HCT116 (cell line): ENCODE measurements at regions not wholly inside any gene's neighbourhood (a gene's known extent, or its start where the extent isn't known, plus 50 kb on each side); places are given as distances from the start of the nearest gene placed in this dataset.

Source experiments
- CEBPB ChIP-seq: IDR thresholded peaks from 2 replicates; pipeline ENCODE4 v1.6.1; 2012; ENCODE audit warnings: low read depth
- CTCF ChIP-seq, 3 experiments: fragments of 200-600 bp in 1 of 3; sonication (generic) in 1 of 3; IDR thresholded peaks in 2 of 3; conservative IDR thresholded peaks in 1 of 3; 2 replicates each; pipeline ENCODE4 v1.5.1; 2012 to 2017; ENCODE audit warnings: low read depth in 2 of 3, low read length in 2 of 3, antibody characterized with exemption in 1 of 3, borderline replicate concordance in 1 of 3, control low read depth in 1 of 3, mild to moderate bottlenecking in 1 of 3, mixed read lengths in 1 of 3, mixed run types in 1 of 3, moderate library complexity in 1 of 3; ENCODE audit not compliant: insufficient read depth in 1 of 3
- ELF1 ChIP-seq: IDR thresholded peaks from 2 replicates; pipeline ENCODE4 v1.6.1; 2012; ENCODE audit warnings: low read depth, borderline replicate concordance
- EZH2 ChIP-seq: fragments of 200-600 bp; sonication (generic); IDR thresholded peaks from 2 replicates; pipeline ENCODE4 v1.6.1; 2017; ENCODE audit warnings: antibody characterized with exemption, mixed run types
- JUND ChIP-seq: IDR thresholded peaks from 2 replicates; pipeline ENCODE4 v1.6.1; 2012
- POLR2AphosphoS5 ChIP-seq: IDR thresholded peaks from 2 replicates; pipeline ENCODE4 v1.6.1; 2011; ENCODE audit warnings: mild to moderate bottlenecking, low read depth, low read length, moderate library complexity
- RAD21 ChIP-seq: IDR thresholded peaks from 2 replicates; pipeline ENCODE4 v1.6.1; 2012; ENCODE audit warnings: low read depth, mild to moderate bottlenecking
- REST ChIP-seq: IDR thresholded peaks from 2 replicates; pipeline ENCODE4 v1.6.1; 2012; ENCODE audit warnings: low read depth
- SIN3A ChIP-seq: IDR thresholded peaks from 2 replicates; pipeline ENCODE4 v1.6.1; 2012; ENCODE audit warnings: low read depth
- SRF ChIP-seq: IDR thresholded peaks from 2 replicates; pipeline ENCODE4 v1.6.1; 2012; ENCODE audit warnings: low read depth
- YY1 ChIP-seq: IDR thresholded peaks from 2 replicates; pipeline ENCODE4 v1.6.1; 2011; ENCODE audit warnings: low read length, low read depth, moderate library complexity, mild to moderate bottlenecking; ENCODE audit not compliant: insufficient replicate concordance; ENCODE audit errors: extremely low read depth
- TF ChIP-seq, protein P1 (sequence below): IDR thresholded peaks from 2 replicates; pipeline ENCODE4 v1.6.1; 2012

GRCh38 chr6:86016567-86016966 is 373.9 kb upstream of the SYNCRIP start:
- TF ChIP-seq RAD21 = no peak
- TF ChIP-seq, protein P1, sequence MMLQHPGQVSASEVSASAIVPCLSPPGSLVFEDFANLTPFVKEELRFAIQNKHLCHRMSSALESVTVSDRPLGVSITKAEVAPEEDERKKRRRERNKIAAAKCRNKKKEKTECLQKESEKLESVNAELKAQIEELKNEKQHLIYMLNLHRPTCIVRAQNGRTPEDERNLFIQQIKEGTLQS = no peak
- no peak for TF ChIP-seq CTCF (IDR thresholded peaks at IDR 0.05 in 2 of 3, conservative IDR thresholded peaks at IDR 0.05 in 1 of 3; ENCODE audit: borderline replicate concordance in 1 of 3, insufficient read depth in 1 of 3, low read depth in 2 of 3, low read length in 2 of 3)
- no peak for TF ChIP-seq SIN3A
- no peak for TF ChIP-seq SRF
- TF ChIP-seq POLR2AphosphoS5 = no peak
- no peak for TF ChIP-seq YY1
- no peak for TF ChIP-seq ELF1
- no peak for TF ChIP-seq REST
- no peak for TF ChIP-seq EZH2
- TF ChIP-seq CEBPB = no peak
- TF ChIP-seq JUND = no peak
